ENCODE measurements at regions not wholly inside any gene's neighbourhood (a gene's known extent, or its start where the extent isn't known, plus 50 kb on each side); places are given as distances from the start of the nearest gene placed in this dataset.

DNA sequence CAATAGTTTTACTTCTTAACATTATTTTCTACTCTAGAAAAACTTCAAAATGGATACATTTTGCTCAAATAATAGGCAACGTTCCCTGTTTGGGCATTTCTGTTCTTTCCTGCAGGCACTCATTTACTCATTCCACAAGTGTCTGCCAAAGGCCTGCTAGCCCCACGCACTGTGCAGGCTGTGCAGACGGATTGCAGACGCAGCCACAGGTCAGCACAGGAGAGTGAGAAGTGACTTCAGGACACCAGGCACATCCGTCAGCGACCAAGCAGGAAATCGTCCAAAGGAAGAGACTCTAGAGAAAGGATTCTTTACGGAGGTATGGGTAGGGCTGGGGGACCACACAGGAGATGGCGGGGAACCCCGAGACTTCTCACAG is 103.0 kb upstream of the AGAP1 start:
- no peak for FAIRE-seq
- no peak for DNase-seq (ENCODE audit: low spot score)

- FAIRE-seq, result no peak
- DNase-seq (ENCODE audit: low spot score), result no peak
Measured at GRCh38 chr2:235391921-235392615, 101.8 kb upstream of the AGAP1 start.

- DNase-seq (ENCODE audit: low spot score), result peak; percentile 97
- peak; percentile 98 for FAIRE-seq
Measured at GRCh38 chr2:235394278-235394828, 99.5 kb upstream of the AGAP1 start.

DNA sequence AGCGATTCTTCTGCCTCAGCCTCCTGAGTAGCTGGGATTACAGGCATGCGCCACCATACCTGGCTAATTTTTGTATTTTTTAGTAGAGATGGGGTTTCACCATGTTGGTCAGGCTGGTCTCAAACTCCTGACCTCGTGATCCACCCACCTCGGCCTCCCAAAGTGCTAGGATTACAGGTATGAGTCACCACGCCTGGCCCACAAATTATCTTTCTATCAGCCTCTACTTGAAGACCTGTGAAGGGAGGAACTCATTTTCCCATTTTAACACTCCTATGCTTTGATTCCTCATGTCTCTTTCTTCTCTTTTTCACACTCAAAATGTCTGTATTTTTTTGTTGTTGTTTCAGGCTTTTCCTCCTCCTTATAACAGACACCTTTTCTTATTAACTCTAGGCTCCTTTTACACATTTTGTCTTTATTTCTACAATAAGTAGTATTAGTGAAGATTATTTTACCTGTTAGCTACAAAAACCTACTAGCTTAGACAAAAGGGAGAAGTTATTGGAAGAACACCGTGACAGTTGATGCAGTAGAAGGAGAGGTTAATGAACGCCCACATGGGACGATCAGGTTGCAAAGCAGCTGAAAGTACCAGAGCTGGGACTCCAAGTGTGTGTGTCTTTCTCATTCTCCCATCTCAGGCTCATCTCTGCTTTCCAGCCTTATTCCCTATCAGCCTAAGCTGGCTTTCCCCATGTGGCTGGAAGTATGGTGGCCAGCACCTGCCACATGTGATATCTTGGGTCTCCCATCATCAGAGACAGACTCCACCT is 97.6 kb upstream of the AGAP1 start:
- DNase-seq (ENCODE audit: low spot score) (no peak), FAIRE-seq (no peak)

DNA sequence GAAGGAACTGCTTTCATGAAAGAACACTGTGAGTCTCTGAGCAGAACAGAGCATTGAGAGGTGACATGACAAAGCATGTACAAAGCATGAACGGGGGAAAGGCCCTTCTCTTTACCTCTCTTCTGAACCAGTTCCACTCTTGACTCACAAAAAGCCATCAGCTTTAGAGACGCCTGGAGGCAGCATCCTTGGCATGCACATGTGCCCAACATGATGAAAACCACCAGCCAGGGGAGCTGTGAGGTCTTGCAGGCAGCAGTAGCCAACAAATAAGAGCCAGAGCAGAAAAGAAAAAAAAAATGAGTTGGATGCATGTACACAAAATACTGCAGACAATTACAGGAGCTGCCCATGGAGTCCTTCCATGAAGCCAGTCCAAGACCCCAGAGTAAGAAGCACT is 95.5 kb upstream of the AGAP1 start:
- no peak for FAIRE-seq
- no peak for DNase-seq (ENCODE audit: low spot score)

DNA sequence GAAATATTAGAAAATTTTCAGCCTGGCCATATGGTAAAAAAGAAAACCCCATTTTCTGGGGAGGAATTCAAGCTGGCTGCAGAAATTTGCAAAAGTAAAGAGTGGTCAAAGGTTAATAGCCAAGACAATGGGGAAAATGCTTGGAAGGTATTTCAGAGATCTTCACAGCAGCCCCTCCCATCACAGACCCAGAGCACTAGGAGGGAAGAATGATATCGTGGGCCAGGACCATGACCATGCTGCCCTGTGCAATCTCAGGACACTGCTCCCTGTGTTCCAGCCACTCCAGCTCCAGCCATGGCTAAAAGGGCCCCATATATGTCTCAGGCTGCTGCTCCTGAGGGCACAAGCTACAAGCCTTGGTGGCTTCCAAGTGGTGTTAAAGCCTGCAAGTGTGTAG is 93.9 kb upstream of the AGAP1 start:
- DNase-seq (ENCODE audit: low spot score), result no peak
- no peak for FAIRE-seq

DNA sequence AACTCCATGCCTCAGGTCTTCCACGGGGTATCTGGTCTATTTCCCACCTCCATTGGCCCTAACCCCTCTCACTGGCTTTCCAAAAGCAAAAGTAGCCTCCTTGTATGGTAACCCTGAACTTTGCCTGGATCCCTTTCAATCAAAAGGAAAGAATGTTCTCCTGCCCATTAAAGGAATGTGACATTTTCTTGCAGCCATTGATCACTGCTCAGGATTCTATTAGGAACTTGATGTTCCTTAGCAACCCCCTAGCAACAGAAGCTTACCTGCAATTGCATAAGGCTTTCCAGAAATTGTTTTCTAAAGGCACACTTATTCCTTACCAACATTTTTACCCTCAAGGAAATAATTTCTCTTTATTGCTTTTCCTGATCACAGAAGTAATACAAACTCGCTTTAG is 91.4 kb upstream of the AGAP1 start:
- FAIRE-seq (no peak), DNase-seq (ENCODE audit: low spot score) (no peak)

DNA sequence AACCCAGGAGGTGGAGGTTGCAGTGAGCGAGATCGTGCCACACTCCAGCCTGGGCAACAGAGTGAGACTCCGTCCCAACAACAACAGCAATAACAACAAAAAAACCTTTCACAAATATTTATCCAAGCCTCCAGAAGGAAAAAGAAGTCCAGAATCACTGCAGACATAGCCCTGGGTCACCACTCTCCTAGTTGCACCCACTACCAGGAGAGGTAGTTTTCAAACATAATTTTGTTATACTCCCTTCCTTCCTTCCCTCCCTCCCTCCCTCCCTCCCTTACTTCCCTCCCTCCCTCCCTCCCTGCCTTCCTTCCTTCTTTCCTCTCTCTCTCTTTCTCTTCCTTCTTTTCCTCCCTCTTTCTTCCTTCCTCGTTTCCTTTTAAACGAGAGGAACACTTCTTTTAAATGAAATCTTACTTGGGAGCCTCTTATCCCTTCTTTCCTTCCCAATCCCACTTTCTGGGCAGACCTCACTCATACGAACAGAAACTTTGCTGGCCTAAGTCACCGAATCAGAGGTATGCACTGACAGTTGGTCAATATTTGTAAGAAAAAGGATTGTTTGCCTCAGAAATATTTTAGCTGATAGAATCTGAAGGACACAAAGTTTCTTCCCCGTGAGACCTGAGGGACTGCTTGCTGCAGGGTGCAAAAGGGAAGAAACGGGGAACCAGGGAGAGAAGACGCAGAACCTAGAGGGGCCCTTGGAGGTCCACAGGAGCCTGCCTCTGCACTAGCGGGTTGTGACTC is 88.1 kb upstream of the AGAP1 start:
- no peak for DNase-seq (ENCODE audit: low spot score)
- FAIRE-seq, result no peak

GRCh38 chr2:235406430-235406829 is 87.4 kb upstream of the AGAP1 start:
- DNase-seq (ENCODE audit: low spot score), result no peak
- no peak for FAIRE-seq

DNA sequence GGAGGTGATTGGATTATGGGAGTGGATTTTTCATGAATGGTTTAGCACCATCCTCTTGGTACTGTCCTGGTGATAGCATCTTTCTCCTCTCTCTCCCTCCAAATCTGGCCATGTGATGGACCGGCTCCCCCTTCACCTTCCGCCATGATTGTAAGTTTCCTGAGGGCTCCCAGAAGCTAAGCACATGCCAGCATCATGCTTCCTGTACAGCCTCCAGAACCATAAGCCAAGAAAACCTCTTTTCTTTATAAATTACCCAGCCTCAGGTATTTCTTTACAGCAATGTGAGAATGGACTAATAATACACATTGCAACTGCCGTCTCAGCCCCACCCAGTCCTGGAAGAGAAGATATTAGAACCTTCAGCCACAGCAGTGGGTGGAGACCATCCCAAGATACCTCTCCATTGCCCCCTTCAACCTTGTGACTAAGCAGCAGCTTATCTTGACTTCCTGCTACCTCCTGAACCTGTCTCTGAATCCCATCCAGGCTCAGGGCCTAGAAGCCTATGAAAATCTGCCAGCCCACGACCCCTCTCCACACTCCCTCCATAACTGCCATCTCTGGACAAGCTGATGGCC is 81.8 kb upstream of the AGAP1 start:
- DNase-seq (ENCODE audit: low spot score) (no peak), FAIRE-seq (no peak)

- no peak for FAIRE-seq
- DNase-seq (ENCODE audit: low spot score), result no peak
Measured at GRCh38 chr2:235413064-235413463, 80.8 kb upstream of the AGAP1 start.

- FAIRE-seq (peak; percentile 55), DNase-seq (ENCODE audit: low spot score) (peak; percentile 26)
Measured at GRCh38 chr2:235414422-235414821, 79.4 kb upstream of the AGAP1 start.

GRCh38 chr2:235416858-235417499 is 76.9 kb upstream of the AGAP1 start:
- DNase-seq (ENCODE audit: low spot score) (peak; percentile 15), FAIRE-seq (no peak)

DNA sequence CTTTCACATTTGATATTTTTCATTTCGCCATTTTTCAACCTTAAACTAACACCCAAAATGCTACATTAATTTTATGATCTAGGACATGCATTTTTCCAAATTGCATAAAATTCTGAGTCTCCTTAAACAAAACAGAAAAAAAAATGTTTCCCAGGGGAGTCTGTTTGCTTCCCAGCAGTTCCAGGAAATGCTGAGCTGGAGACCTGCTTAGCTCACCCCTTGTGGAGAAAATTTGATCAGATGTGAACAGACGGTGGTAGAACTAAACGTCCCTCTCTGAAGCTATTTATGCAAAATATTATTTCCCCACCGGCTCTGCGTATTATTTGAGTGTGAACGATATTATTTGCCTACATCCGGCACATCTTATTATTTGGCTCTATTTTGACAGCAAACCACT is 74.9 kb upstream of the AGAP1 start:
- no peak for FAIRE-seq

GRCh38 chr2:235419996-235420395 is 73.8 kb upstream of the AGAP1 start:
- DNase-seq (ENCODE audit: low spot score) (no peak), FAIRE-seq (no peak)

More for the DNA sequence above, 74.9 kb upstream of the AGAP1 start:
- no peak for DNase-seq (ENCODE audit: low spot score)

- FAIRE-seq (no peak), DNase-seq (ENCODE audit: low spot score) (no peak)
Measured at GRCh38 chr2:235421618-235422017, 72.2 kb upstream of the AGAP1 start.

GRCh38 chr2:235430366-235431083 is 63.3 kb upstream of the AGAP1 start:
- FAIRE-seq, result no peak
- DNase-seq (ENCODE audit: low spot score), result no peak

DNA sequence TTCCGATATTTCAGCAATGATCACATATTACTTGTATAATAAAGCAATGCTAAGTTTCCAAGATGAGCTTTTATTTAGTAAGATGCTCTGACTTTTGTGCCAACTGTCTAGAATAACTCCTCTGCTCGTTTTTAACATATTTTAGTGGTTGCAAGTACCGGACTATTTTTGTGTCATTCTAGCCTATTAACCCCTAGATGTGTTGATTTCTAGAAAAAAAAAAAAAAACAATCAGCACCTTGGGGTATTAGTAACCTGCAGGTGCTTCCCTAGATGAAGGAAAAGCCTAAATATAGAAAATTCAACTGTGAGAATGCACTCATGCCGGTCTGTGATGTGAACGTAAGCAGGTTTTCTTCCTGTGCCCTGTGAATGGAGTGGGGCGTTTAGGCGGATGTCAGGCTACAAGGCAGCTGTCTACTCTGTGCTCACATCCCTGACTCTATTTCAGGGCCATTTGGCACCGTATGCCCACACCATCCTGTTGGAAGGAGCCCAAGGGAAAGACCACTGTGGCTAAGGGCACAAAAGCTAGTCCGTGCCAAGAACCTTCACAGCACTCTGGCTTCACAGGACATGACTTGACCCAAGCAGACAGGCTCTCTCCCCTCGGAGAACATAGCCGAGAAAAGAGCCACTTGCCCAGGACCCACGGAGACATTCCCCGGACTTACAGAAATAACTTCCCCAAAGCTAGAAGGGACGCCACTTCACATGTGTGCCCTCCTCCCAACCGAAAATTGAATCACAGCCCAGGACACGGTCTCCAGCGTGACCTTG is 60.9 kb upstream of the AGAP1 start:
- FAIRE-seq (no peak), DNase-seq (ENCODE audit: low spot score) (no peak)

GRCh38 chr2:235433860-235434259 is 60.0 kb upstream of the AGAP1 start:
- no peak for DNase-seq (ENCODE audit: low spot score)
- FAIRE-seq, result no peak

Measured in RCC 7860 (cell line).